Calu3 (cell line): ENCODE measurements at regions not wholly inside any gene's neighbourhood (a gene's known extent, or its start where the extent isn't known, plus 50 kb on each side); places are given as distances from the start of the nearest gene placed in this dataset.

Source experiments
- BruUV-seq: library from RNA; stranded (reverse); fragments of 400-500 nt; replicated peaks from 2 replicates; lab custom pipeline; 2021; lab: Mats Ljungman, UMichigan
- CTCF ChIA-PET: fragments of 300-600 bp; sonication (Branson Sonifier 250); formaldehyde crosslinking; loops from one replicate; lab custom pipeline; 2022; ENCODE audit warnings: antibody characterized with exemption; lab: Charles Lee
- DNase-seq: peaks from one replicate; pipeline ENCODE4 v3.0.0; 2022
- H3K27ac Mint-ChIP-seq: one replicate; pipeline ENCODE4 v1.8.0; 2022; ENCODE audit warnings: mixed read lengths; ENCODE audit not compliant: unreplicated experiment
- H3K27me3 Mint-ChIP-seq: one replicate; pipeline ENCODE4 v1.8.0; 2022; ENCODE audit warnings: mixed read lengths; ENCODE audit not compliant: unreplicated experiment
- H3K36me3 Mint-ChIP-seq: one replicate; pipeline ENCODE4 v1.8.0; 2022; ENCODE audit warnings: mild to moderate bottlenecking, moderate library complexity, mixed read lengths; ENCODE audit not compliant: insufficient read depth, unreplicated experiment
- H3K4me1 Mint-ChIP-seq: one replicate; pipeline ENCODE4 v1.8.0; 2022; ENCODE audit warnings: mild to moderate bottlenecking, low read depth, mixed read lengths; ENCODE audit not compliant: unreplicated experiment
- H3K4me3 Mint-ChIP-seq: one replicate; pipeline ENCODE4 v1.8.0; 2022; ENCODE audit warnings: mild to moderate bottlenecking, low read depth, moderate library complexity, mixed read lengths; ENCODE audit not compliant: unreplicated experiment
- H3K9me3 Mint-ChIP-seq: one replicate; pipeline ENCODE4 v1.8.0; 2022; ENCODE audit warnings: low read depth, mixed read lengths; ENCODE audit not compliant: unreplicated experiment
- CTCF ChIP-seq: fragments of 200-600 bp; IDR thresholded peaks from one replicate; pipeline ENCODE4 v1.8.0; 2022; ENCODE audit warnings: antibody characterized with exemption; ENCODE audit not compliant: unreplicated experiment
- intact Hi-C: fragments of 100-400 bp; cut with micrococcal nuclease; formaldehyde crosslinking; loops from one replicate; pipeline ENCODE4 v1.10.0; 2022; ENCODE audit not compliant: unreplicated experiment

DNA sequence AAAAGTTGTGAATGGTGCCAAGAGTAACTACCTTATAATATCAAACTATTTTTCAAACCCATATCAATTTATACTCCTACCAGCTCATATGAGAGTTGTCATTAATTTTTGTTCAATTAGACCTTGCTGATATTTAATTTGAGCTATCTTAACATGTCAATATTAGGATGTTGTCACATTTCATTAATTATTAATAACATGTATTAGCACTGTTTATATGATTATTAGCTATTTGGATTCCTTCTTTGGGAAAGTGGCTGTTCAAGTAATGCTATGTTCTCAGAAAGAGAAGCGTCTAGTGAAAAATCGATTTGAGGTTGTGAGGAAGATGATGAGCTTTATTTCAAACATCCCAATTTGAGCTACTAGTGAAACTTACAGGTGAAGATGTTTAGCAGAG lies 620.2 kb downstream of the KCNJ3 start:
- DNase-seq = no peak
- Mint-ChIP-seq H3K4me1 (no peaks in the 10 kb centered on the region), H3K27ac (no peak overlapping the region), H3K4me3 (no peak overlapping the region), H3K36me3 (no peaks in the 10 kb centered on the region), H3K27me3 (no peaks in the 10 kb centered on the region), H3K9me3 (no peaks in the 10 kb centered on the region)
- BruUV-seq = no TSS peak
- intact Hi-C loops = no loop called here
- no peak for TF ChIP-seq CTCF
- CTCF ChIA-PET = no interaction called here

DNA sequence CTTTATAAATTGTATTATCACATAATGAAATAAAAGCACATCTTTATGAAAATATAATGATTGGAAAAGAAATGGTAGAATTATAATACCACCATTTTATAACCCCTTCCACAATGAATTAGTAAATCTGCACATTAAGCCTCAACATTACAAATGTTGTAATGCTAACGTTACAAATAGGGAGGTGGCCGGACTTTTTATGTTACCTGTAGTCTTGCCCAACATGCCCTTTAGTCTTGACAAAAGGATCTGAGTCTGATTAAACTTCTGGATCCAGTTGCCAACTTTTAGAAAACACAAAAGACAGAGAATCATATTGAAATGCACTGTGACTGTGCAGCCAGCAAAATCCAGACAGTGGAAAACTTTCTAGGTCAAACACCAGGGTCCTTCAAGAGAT lies 617.3 kb downstream of the KCNJ3 start:
- BruUV-seq = no TSS peak
- no peaks in the 10 kb centered on the region for H3K4me1 Mint-ChIP-seq
- no peaks in the 10 kb centered on the region for H3K27me3 Mint-ChIP-seq
- H3K36me3 Mint-ChIP-seq = no peaks in the 10 kb centered on the region
- H3K4me3 Mint-ChIP-seq = no peak overlapping the region
- DNase-seq = no peak
- no peak for TF ChIP-seq CTCF
- intact Hi-C loops = no loop called here
- no peaks in the 10 kb centered on the region for H3K9me3 Mint-ChIP-seq
- CTCF ChIA-PET = no interaction called here
- H3K27ac Mint-ChIP-seq = no peak overlapping the region

DNA sequence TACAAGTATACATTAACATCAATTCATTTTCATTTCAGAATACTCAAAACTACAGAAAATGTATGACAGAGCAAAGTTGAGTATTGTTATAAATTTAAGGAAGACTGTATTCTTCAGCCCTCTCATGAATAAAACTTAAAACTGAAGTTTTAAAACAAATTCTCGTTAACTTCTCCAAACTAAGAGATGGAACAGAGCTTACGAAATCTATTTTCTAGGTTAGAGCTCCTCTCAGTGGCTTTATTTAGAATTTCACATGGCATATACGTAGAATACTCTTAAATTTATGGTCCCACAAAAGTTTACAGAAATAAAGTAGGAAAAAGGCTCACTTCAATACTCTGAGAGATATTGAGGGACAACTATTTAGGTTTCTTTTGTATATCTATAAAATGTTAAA lies 612.1 kb downstream of the KCNJ3 start:
- H3K9me3 Mint-ChIP-seq = no peaks in the 10 kb centered on the region
- H3K27me3 Mint-ChIP-seq = no peaks in the 10 kb centered on the region
- no peak for DNase-seq
- no TSS peak for BruUV-seq
- H3K36me3 Mint-ChIP-seq = no peaks in the 10 kb centered on the region
- H3K27ac Mint-ChIP-seq = no peak overlapping the region
- intact Hi-C loops = loop anchor here (1.0 to 2.0 kb wide), 4 partner anchors 686 to 908 kb away; no protein-coding TSS in a partner anchor
- TF ChIP-seq CTCF = peak; percentile 34
- H3K4me3 Mint-ChIP-seq = no peak overlapping the region
- no peaks in the 10 kb centered on the region for H3K4me1 Mint-ChIP-seq
- CTCF ChIA-PET = interaction anchor here (0.6 to 1.0 kb wide), 2 partner anchors 302 to 871 kb away, joined by 3 to 8 read pairs; no protein-coding TSS in a partner anchor

- H3K9me3 Mint-ChIP-seq = no peaks in the 10 kb centered on the region
- BruUV-seq = no TSS peak
- no peak overlapping the region for H3K27ac Mint-ChIP-seq
- DNase-seq = no peak
- CTCF ChIA-PET = no interaction called here
- no peaks in the 10 kb centered on the region for H3K36me3 Mint-ChIP-seq
- H3K27me3 Mint-ChIP-seq = no peaks in the 10 kb centered on the region
- intact Hi-C loops = no loop called here
- H3K4me1 Mint-ChIP-seq = no peaks in the 10 kb centered on the region
- TF ChIP-seq CTCF = no peak
- no peak overlapping the region for H3K4me3 Mint-ChIP-seq
Measured at GRCh38 chr2:155309483-155309882, 611.0 kb downstream of the KCNJ3 start.
